Thyroid gland (tissue), 4 donors: ENCODE measurements at regions not wholly inside any gene's neighbourhood (a gene's known extent, or its start where the extent isn't known, plus 50 kb on each side); places are given as distances from the start of the nearest gene placed in this dataset.

Source experiments
- POLR2A ChIP-seq, 2 donors: fragments of 450-650 bp; IDR thresholded peaks; one replicate each; pipeline ENCODE4 v1.6.1; 2017; ENCODE audit warnings: antibody characterized with exemption in 2 of 2, mild to moderate bottlenecking in 2 of 2, moderate library complexity in 1 of 2
- TF ChIP-seq, protein P1 (sequence below), 6 experiments: fragments of 200-600 bp in 3 of 6; fragments of 450-650 bp in 3 of 6; sonication (generic) in 3 of 6; IDR thresholded peaks; one replicate each; pipeline ENCODE4 v1.5.1; 2016 to 2019; ENCODE audit warnings: antibody characterized with exemption in 6 of 6, mild to moderate bottlenecking in 2 of 6, inconsistent platforms in 1 of 6, moderate library complexity in 1 of 6

DNA sequence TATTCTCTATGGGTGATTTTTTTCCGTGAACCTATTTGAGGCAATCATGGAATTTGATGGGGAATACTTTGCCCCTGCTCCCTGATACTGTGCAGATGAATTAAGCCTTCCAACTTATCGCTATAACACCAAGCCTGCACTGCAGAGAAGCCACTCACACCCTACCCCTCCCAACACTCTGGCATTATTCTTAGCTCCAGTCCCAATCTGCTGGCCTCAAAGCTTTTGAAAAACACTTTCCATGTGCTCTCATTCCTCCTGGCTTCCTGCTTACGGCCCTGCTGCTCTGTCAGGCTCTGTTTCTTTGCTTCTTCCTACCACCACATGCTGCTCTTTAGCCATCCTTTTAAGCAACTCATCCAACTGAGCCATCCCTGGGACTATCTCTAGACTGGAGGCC, 327.8 kb upstream of the SLCO3A1 start:
- TF ChIP-seq, protein P1, sequence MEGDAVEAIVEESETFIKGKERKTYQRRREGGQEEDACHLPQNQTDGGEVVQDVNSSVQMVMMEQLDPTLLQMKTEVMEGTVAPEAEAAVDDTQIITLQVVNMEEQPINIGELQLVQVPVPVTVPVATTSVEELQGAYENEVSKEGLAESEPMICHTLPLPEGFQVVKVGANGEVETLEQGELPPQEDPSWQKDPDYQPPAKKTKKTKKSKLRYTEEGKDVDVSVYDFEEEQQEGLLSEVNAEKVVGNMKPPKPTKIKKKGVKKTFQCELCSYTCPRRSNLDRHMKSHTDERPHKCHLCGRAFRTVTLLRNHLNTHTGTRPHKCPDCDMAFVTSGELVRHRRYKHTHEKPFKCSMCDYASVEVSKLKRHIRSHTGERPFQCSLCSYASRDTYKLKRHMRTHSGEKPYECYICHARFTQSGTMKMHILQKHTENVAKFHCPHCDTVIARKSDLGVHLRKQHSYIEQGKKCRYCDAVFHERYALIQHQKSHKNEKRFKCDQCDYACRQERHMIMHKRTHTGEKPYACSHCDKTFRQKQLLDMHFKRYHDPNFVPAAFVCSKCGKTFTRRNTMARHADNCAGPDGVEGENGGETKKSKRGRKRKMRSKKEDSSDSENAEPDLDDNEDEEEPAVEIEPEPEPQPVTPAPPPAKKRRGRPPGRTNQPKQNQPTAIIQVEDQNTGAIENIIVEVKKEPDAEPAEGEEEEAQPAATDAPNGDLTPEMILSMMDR (IDR thresholded peaks at IDR 0.05) = no peak
- TF ChIP-seq POLR2A (IDR thresholded peaks at IDR 0.05) = no peak
